ENCODE measurements at regions not wholly inside any gene's neighbourhood (a gene's known extent, or its start where the extent isn't known, plus 50 kb on each side); places are given as distances from the start of the nearest gene placed in this dataset.

- TF ChIP-seq CTCF (IDR thresholded peaks at IDR 0.05; ENCODE audit: low read depth, low read length) = no peak
- DNase-seq (ENCODE audit: low read depth) = no peak
These were observed 216.0 kb upstream of the HAAO start for GRCh38 chr2:43008388-43008787.

GRCh38 chr2:43007901-43008300, 215.5 kb upstream of the HAAO start:
- DNase-seq (ENCODE audit: low read depth) = no peak

More at GRCh38 chr2:43008388-43008787, 216.0 kb upstream of the HAAO start:
- H3K4me3 ChIP-seq (ENCODE audit: low read depth, low read length) = no peak overlapping the region

GRCh38 chr2:43006834-43007543, 214.6 kb upstream of the HAAO start:
- no peak overlapping the region for H3K4me3 ChIP-seq (ENCODE audit: low read depth, low read length)
- DNase-seq (ENCODE audit: low read depth) = no peak
- TF ChIP-seq CTCF (IDR thresholded peaks at IDR 0.05; ENCODE audit: low read depth, low read length) (no peak), MYC (IDR thresholded peaks at IDR 0.05; ENCODE audit: low read depth, low read length) (no peak), POLR2A (IDR thresholded peaks at IDR 0.05; ENCODE audit: extremely low read depth, insufficient read length) (no peak), MAX (IDR thresholded peaks at IDR 0.05; ENCODE audit: low read depth, low read length) (no peak)

More at GRCh38 chr2:43007901-43008300, 215.5 kb upstream of the HAAO start:
- H3K4me3 ChIP-seq (ENCODE audit: low read depth, low read length) = no peak overlapping the region
- TF ChIP-seq POLR2A (IDR thresholded peaks at IDR 0.05; ENCODE audit: extremely low read depth, insufficient read length) = no peak
- no peak for TF ChIP-seq MAX (IDR thresholded peaks at IDR 0.05; ENCODE audit: low read depth, low read length)
- TF ChIP-seq MYC (IDR thresholded peaks at IDR 0.05; ENCODE audit: low read depth, low read length) = no peak
- no peak for TF ChIP-seq CTCF (IDR thresholded peaks at IDR 0.05; ENCODE audit: low read depth, low read length)

GRCh38 chr2:43005975-43006833, 213.8 kb upstream of the HAAO start:
- no peak overlapping the region for H3K4me3 ChIP-seq (ENCODE audit: low read depth, low read length)
- TF ChIP-seq POLR2A (IDR thresholded peaks at IDR 0.05; ENCODE audit: extremely low read depth, insufficient read length) = no peak
- TF ChIP-seq MYC (IDR thresholded peaks at IDR 0.05; ENCODE audit: low read depth, low read length) = no peak
- TF ChIP-seq CTCF (IDR thresholded peaks at IDR 0.05; ENCODE audit: low read depth, low read length) = no peak
- no peak for TF ChIP-seq MAX (IDR thresholded peaks at IDR 0.05; ENCODE audit: low read depth, low read length)

GRCh38 chr2:43005245-43005974, 213.0 kb upstream of the HAAO start:
- TF ChIP-seq POLR2A (IDR thresholded peaks at IDR 0.05; ENCODE audit: extremely low read depth, insufficient read length) = no peak
- no peak for TF ChIP-seq MAX (IDR thresholded peaks at IDR 0.05; ENCODE audit: low read depth, low read length)
- no peak for TF ChIP-seq CTCF (IDR thresholded peaks at IDR 0.05; ENCODE audit: low read depth, low read length)
- no peak for TF ChIP-seq MYC (IDR thresholded peaks at IDR 0.05; ENCODE audit: low read depth, low read length)
- H3K4me3 ChIP-seq (ENCODE audit: low read depth, low read length) = no peak overlapping the region
- DNase-seq (ENCODE audit: low read depth) = no peak

More at GRCh38 chr2:43005975-43006833, 213.8 kb upstream of the HAAO start:
- DNase-seq (ENCODE audit: low read depth) = no peak
